HFF-Myc (cell line): ENCODE measurements at regions not wholly inside any gene's neighbourhood (a gene's known extent, or its start where the extent isn't known, plus 50 kb on each side); places are given as distances from the start of the nearest gene placed in this dataset.

Experiments
- DNase-seq: peaks from one replicate; pipeline ENCODE4 v3.0.0-alpha.2; 2011; ENCODE audit warnings: low read depth; ENCODE audit errors: extremely low read depth
- H3K4me3 ChIP-seq: replicated peaks from 2 replicates; pipeline ENCODE4 v1.5.1; 2011; ENCODE audit warnings: low read depth, mild to moderate bottlenecking, control low read depth, low read length
- TF ChIP-seq, protein P1 (sequence below): IDR thresholded peaks from 2 replicates; pipeline ENCODE4 v1.5.1; 2012; ENCODE audit warnings: mild to moderate bottlenecking, low read depth, low read length, control low read depth; ENCODE audit errors: missing control alignments

DNA sequence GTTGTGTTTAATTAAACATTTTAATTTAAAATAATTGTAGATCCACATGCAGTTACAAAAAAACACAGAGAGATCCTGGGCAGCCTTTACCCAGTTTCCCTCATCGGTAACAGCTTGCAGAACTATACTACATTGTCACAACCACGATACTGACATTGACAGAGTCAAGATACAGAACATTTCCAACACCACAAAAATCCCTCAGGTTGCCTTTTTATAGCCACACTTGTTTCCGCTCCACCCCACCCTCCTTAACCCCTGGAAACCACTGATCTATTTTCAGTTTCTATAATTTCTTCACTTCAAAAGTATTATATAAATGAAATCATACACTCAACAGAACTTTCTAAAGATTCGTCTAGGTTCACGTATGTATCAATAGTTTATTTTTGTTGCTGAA is 458.8 kb upstream of the SOX5 start:
- no peak for DNase-seq
- TF ChIP-seq, protein P1, sequence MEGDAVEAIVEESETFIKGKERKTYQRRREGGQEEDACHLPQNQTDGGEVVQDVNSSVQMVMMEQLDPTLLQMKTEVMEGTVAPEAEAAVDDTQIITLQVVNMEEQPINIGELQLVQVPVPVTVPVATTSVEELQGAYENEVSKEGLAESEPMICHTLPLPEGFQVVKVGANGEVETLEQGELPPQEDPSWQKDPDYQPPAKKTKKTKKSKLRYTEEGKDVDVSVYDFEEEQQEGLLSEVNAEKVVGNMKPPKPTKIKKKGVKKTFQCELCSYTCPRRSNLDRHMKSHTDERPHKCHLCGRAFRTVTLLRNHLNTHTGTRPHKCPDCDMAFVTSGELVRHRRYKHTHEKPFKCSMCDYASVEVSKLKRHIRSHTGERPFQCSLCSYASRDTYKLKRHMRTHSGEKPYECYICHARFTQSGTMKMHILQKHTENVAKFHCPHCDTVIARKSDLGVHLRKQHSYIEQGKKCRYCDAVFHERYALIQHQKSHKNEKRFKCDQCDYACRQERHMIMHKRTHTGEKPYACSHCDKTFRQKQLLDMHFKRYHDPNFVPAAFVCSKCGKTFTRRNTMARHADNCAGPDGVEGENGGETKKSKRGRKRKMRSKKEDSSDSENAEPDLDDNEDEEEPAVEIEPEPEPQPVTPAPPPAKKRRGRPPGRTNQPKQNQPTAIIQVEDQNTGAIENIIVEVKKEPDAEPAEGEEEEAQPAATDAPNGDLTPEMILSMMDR: no peak
- H3K4me3 ChIP-seq: no peak overlapping the region

DNA sequence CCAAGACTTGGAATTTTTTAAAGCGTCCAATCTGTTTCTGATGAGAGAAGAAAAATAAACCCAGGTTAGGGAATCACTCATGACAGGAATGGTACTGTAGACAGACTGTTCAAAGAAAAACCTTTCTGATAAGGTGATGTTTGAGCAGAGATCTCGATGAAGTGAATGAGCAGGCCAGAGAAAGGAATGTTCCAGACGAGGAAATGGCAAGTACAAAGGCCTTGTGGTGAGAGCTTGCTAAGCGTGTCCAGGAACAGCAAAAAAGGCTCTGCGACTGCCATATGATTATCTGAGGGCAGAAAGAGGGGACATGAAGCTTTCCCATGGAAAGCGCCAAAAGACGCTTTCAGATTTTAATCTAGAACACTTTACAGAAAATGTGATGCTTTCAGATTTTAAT is 458.4 kb upstream of the SOX5 start:
- no peak overlapping the region for H3K4me3 ChIP-seq
- no peak for DNase-seq
- TF ChIP-seq, protein P1: no peak

- H3K4me3 ChIP-seq: no peak overlapping the region
- no peak for DNase-seq
- TF ChIP-seq, protein P1: no peak
These were observed 454.8 kb upstream of the SOX5 start for GRCh38 chr12:24404086-24404815.

DNA sequence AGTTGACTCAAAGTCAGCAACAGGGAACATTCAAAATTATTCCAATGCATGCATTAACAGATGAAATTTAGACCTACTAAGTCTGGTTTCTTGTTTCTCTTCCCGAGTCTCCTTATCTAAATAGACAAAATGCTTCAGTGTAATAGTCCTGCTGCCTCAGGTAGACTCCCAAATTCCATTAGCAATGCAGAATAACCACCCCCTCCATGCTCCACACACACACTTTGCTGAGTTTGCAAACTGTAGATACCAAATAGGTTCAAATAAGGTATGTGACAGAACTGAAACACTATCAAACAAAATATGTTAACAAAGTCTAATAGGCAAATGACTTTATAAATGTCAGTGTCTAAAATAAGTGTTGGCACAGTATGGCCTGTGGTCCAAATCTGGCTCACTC is 451.1 kb upstream of the SOX5 start:
- no peak overlapping the region for H3K4me3 ChIP-seq
- TF ChIP-seq, protein P1: no peak
- DNase-seq: no peak

DNA sequence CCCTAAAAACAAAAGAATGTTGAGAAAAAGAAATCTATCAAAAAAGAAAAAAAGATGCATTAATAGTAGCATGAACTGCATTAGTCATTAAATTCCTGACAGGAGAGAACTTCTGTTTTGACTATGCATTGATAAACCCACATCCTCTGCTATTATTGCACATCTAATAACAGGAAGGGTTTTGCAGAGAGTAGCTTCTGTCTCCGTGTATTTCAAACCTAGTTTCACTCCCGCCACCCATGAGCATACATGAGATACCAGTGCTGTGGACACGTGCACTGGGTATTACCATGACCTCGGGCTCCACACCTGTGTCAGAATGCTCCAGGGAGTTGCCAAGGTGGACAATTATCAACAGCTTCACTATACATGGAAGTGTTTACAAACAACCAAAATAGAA is 449.1 kb upstream of the SOX5 start:
- TF ChIP-seq, protein P1: no peak
- DNase-seq: no peak
- H3K4me3 ChIP-seq: no peak overlapping the region

DNA sequence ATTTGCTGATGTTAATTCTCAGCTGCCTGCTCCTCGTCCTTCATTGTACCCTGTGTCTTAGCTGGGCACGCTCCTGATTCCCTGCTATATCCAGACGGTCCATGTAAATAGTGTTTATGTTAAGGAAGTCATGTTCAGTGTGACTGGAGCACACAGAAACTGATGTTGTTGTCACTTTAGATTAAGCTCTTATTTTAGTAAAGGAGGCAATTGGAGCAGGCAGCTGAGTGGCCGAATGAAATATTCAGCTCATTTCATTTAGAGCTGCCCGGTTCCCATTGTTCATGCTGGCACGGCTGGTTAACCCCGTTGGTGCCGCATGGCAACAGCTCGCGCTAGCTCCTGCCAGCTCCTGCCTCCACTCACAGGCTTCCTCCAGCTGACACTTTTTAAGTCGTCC is 446.8 kb upstream of the SOX5 start:
- TF ChIP-seq, protein P1: no peak
- H3K4me3 ChIP-seq: no peak overlapping the region
- no peak for DNase-seq

GRCh38 chr12:24394246-24394645 is 444.8 kb upstream of the SOX5 start:
- no peak for DNase-seq
- no peak overlapping the region for H3K4me3 ChIP-seq
- TF ChIP-seq, protein P1: no peak
